AG09309 (cell line): ENCODE measurements at regions not wholly inside any gene's neighbourhood (a gene's known extent, or its start where the extent isn't known, plus 50 kb on each side); places are given as distances from the start of the nearest gene placed in this dataset.
"Not testable (repeated sequence)": the region's sequence is repeated elsewhere in the genome, so short reads cannot be mapped to it uniquely, and the experiment has no call there.

ENCODE experiments used
- DNase-seq: peaks from one replicate; pipeline ENCODE4 v3.0.0-alpha.2; 2010; ENCODE audit warnings: low read depth
- H3K4me3 ChIP-seq: 2 replicates; pipeline ENCODE4 v1.5.1; 2011; ENCODE audit warnings: mild to moderate bottlenecking, low read depth, low read length, moderate library complexity; ENCODE audit not compliant: control insufficient read depth
- CTCF ChIP-seq: IDR thresholded peaks from 2 replicates; pipeline ENCODE4 v1.5.1; 2011; ENCODE audit warnings: mild to moderate bottlenecking, low read depth, low read length, inconsistent platforms; ENCODE audit not compliant: insufficient read depth, control insufficient read depth; ENCODE audit errors: missing control alignments

- no peak overlapping the region for H3K4me3 ChIP-seq
- no peak for TF ChIP-seq CTCF
- no peak for DNase-seq
Observed at GRCh38 chr12:96112733-96113132, 77.3 kb upstream of the LTA4H start.

- H3K4me3 ChIP-seq, result no peak overlapping the region
- no peak for DNase-seq
- no peak for TF ChIP-seq CTCF
Observed at GRCh38 chr12:96117460-96117859, 76.7 kb upstream of the ELK3 start.

- no peak overlapping the region for H3K4me3 ChIP-seq
- TF ChIP-seq CTCF, result no peak
- DNase-seq, result no peak
Observed at GRCh38 chr12:96120359-96121100, 73.6 kb upstream of the ELK3 start.

- no peak for DNase-seq
- H3K4me3 ChIP-seq, result no peak overlapping the region
- TF ChIP-seq CTCF, result no peak
Observed at GRCh38 chr12:96121271-96121711, 72.9 kb upstream of the ELK3 start.

- DNase-seq, H3K4me3 ChIP-seq: not testable (repeated sequence)
Observed at GRCh38 chr12:96128292-96128691, 65.9 kb upstream of the ELK3 start.

GRCh38 chr12:96130396-96131059 is 63.6 kb upstream of the ELK3 start:
- no peak for DNase-seq
- H3K4me3 ChIP-seq, result no peak overlapping the region
- no peak for TF ChIP-seq CTCF

- TF ChIP-seq CTCF, result no peak
- no peak for DNase-seq
- H3K4me3 ChIP-seq, result no peak overlapping the region
Observed at GRCh38 chr12:96131230-96131788, 62.9 kb upstream of the ELK3 start.
